Astrocyte (in vitro differentiated cells and primary cell): ENCODE measurements at regions not wholly inside any gene's neighbourhood (a gene's known extent, or its start where the extent isn't known, plus 50 kb on each side); places are given as distances from the start of the nearest gene placed in this dataset.
A peak's percentile ranks its signal among the peaks of the same experiment; 100 is the strongest.

Source experiments
- DNase-seq: peaks from one replicate; pipeline ENCODE4 v3.0.0-alpha.2; 2010; ENCODE audit warnings: low read depth
- FAIRE-seq: peaks from 2 replicates; lab custom pipeline; 2011; peaks lifted over from hg19 to GRCh38; lab: Jason Lieb, UNC
- H2AFZ ChIP-seq: 2 replicates; pipeline ENCODE4 v1.6.0; 2012; ENCODE audit warnings: low read depth, low read length, inconsistent platforms
- H3K27ac ChIP-seq: 2 replicates; pipeline ENCODE4 v1.5.1; 2011; ENCODE audit warnings: low read depth, low read length, inconsistent platforms
- H3K27me3 ChIP-seq: 2 replicates; pipeline ENCODE4 v1.6.0; 2011; ENCODE audit warnings: low read length, inconsistent platforms; ENCODE audit not compliant: insufficient read depth
- H3K36me3 ChIP-seq: 2 replicates; pipeline ENCODE4 v1.5.1; 2011; ENCODE audit warnings: low read length, inconsistent platforms; ENCODE audit not compliant: insufficient read depth
- H3K4me1 ChIP-seq: 2 replicates; pipeline ENCODE4 v1.5.1; 2011; ENCODE audit warnings: low read length, inconsistent platforms; ENCODE audit not compliant: insufficient read depth
- H3K4me2 ChIP-seq: 2 replicates; pipeline ENCODE4 v1.6.0; 2012; ENCODE audit warnings: low read length, inconsistent platforms
- H3K4me3 ChIP-seq: 2 replicates; pipeline ENCODE4 v1.5.1; 2011; ENCODE audit warnings: low read depth, mild to moderate bottlenecking, low read length, inconsistent platforms; ENCODE audit not compliant: insufficient read depth
- H3K79me2 ChIP-seq: 2 replicates; pipeline ENCODE4 v1.6.0; 2012; ENCODE audit warnings: mild to moderate bottlenecking, low read length, inconsistent platforms; ENCODE audit not compliant: insufficient read depth
- H3K9ac ChIP-seq: 2 replicates; pipeline ENCODE4 v1.6.0; 2012; ENCODE audit warnings: mild to moderate bottlenecking, low read length, inconsistent platforms
- H3K9me3 ChIP-seq: 2 replicates; pipeline ENCODE4 v1.5.1; 2012; ENCODE audit warnings: low read depth, mild to moderate bottlenecking, low read length, inconsistent platforms; ENCODE audit not compliant: insufficient read depth
- H4K20me1 ChIP-seq: 2 replicates; pipeline ENCODE4 v1.6.0; 2012; ENCODE audit warnings: low read length, inconsistent platforms; ENCODE audit not compliant: insufficient read depth
- H3K27ac Mint-ChIP-seq: one replicate; pipeline ENCODE4 v1.8.0; 2021; ENCODE audit warnings: mild to moderate bottlenecking, mixed read lengths; ENCODE audit not compliant: unreplicated experiment
- H3K27me3 Mint-ChIP-seq: one replicate; pipeline ENCODE4 v1.8.0; 2021; ENCODE audit warnings: low read depth, mixed read lengths; ENCODE audit not compliant: unreplicated experiment
- H3K36me3 Mint-ChIP-seq: one replicate; pipeline ENCODE4 v1.8.0; 2021; ENCODE audit warnings: low read depth, mixed read lengths; ENCODE audit not compliant: unreplicated experiment
- H3K4me1 Mint-ChIP-seq: one replicate; pipeline ENCODE4 v1.8.0; 2021; ENCODE audit warnings: low read depth, mixed read lengths; ENCODE audit not compliant: unreplicated experiment
- H3K4me3 Mint-ChIP-seq: one replicate; pipeline ENCODE4 v1.8.0; 2021; ENCODE audit warnings: mild to moderate bottlenecking, moderate library complexity, mixed read lengths; ENCODE audit not compliant: unreplicated experiment
- H3K9me3 Mint-ChIP-seq: one replicate; pipeline ENCODE4 v1.8.0; 2021; ENCODE audit warnings: mild to moderate bottlenecking, mixed read lengths; ENCODE audit not compliant: unreplicated experiment
- EZH2 ChIP-seq: IDR thresholded peaks from 2 replicates; pipeline ENCODE4 v1.6.1; 2012; ENCODE audit warnings: mild to moderate bottlenecking, low read length, inconsistent platforms; ENCODE audit not compliant: insufficient read depth
- TF ChIP-seq, protein P1 (sequence below): IDR thresholded peaks from 2 replicates; pipeline ENCODE4 v1.5.1; 2011; ENCODE audit warnings: low read depth, mild to moderate bottlenecking, inconsistent platforms, low read length, moderate library complexity; ENCODE audit not compliant: insufficient read depth

DNA sequence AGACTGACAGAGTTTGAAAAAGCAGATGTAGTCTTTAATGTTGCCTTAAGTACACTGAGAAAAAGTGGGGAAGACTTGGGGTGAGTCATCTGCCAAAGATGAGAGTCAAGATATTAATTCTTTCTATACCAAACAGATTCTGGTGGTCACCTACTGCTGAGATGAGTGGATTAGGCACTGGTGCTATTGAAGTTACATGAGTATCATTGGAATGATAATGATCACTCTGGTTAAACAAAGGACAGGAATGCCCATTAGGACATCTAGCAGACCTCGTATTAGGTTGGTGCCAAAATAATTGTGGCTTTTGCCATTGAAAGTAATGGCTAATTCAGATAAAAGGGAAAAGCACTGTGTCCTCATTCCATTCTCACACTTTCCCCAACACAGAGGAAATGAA is 1588.9 kb downstream of the KCNT2 start:
- H4K20me1 ChIP-seq = no peaks in the 10 kb centered on the region
- no peak overlapping the region for H3K27ac Mint-ChIP-seq
- no peaks in the 10 kb centered on the region for H3K27me3 ChIP-seq
- H3K36me3 Mint-ChIP-seq = no peaks in the 10 kb centered on the region
- no peak overlapping the region for H2AFZ ChIP-seq
- H3K79me2 ChIP-seq = no peaks in the 10 kb centered on the region
- no peak for FAIRE-seq
- H3K27ac ChIP-seq = no peak overlapping the region
- H3K4me1 Mint-ChIP-seq = no peaks in the 10 kb centered on the region
- no peak overlapping the region for H3K4me3 ChIP-seq
- no peaks in the 10 kb centered on the region for H3K4me1 ChIP-seq
- no peaks in the 10 kb centered on the region for H3K27me3 Mint-ChIP-seq
- no peak overlapping the region for H3K4me3 Mint-ChIP-seq
- H3K36me3 ChIP-seq = no peaks in the 10 kb centered on the region
- H3K9me3 Mint-ChIP-seq = no peaks in the 10 kb centered on the region
- no peak overlapping the region for H3K9ac ChIP-seq
- no peaks in the 10 kb centered on the region for H3K9me3 ChIP-seq
- no peak overlapping the region for H3K4me2 ChIP-seq
- peak; percentile 64 for DNase-seq
- TF ChIP-seq, protein P1, sequence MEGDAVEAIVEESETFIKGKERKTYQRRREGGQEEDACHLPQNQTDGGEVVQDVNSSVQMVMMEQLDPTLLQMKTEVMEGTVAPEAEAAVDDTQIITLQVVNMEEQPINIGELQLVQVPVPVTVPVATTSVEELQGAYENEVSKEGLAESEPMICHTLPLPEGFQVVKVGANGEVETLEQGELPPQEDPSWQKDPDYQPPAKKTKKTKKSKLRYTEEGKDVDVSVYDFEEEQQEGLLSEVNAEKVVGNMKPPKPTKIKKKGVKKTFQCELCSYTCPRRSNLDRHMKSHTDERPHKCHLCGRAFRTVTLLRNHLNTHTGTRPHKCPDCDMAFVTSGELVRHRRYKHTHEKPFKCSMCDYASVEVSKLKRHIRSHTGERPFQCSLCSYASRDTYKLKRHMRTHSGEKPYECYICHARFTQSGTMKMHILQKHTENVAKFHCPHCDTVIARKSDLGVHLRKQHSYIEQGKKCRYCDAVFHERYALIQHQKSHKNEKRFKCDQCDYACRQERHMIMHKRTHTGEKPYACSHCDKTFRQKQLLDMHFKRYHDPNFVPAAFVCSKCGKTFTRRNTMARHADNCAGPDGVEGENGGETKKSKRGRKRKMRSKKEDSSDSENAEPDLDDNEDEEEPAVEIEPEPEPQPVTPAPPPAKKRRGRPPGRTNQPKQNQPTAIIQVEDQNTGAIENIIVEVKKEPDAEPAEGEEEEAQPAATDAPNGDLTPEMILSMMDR = no peak

- H3K4me2 ChIP-seq = no peak overlapping the region
- Mint-ChIP-seq H3K4me1 (no peaks in the 10 kb centered on the region), H3K4me3 (no peak overlapping the region), H3K36me3 (no peaks in the 10 kb centered on the region), H3K27me3 (no peaks in the 10 kb centered on the region), H3K27ac (no peak overlapping the region), H3K9me3 (peaks cover 3% of the 10 kb centered on the region)
- FAIRE-seq (no peak), DNase-seq (no peak)
- H2AFZ ChIP-seq = no peak overlapping the region
- no peaks in the 10 kb centered on the region for H3K4me1 ChIP-seq
- no peak overlapping the region for H3K27ac ChIP-seq
- no peaks in the 10 kb centered on the region for H3K27me3 ChIP-seq
- H3K79me2 ChIP-seq = no peaks in the 10 kb centered on the region
- no peaks in the 10 kb centered on the region for H3K9me3 ChIP-seq
- no peaks in the 10 kb centered on the region for H3K36me3 ChIP-seq
- no peak for TF ChIP-seq EZH2
- TF ChIP-seq, protein P1 = no peak
- no peak overlapping the region for H3K4me3 ChIP-seq
- H4K20me1 ChIP-seq = no peaks in the 10 kb centered on the region
- no peak overlapping the region for H3K9ac ChIP-seq
Observed at GRCh38 chr1:195012995-195013394, 1595.2 kb downstream of the KCNT2 start.

GRCh38 chr1:195005338-195005737 is 1602.9 kb downstream of the KCNT2 start:
- Mint-ChIP-seq H3K4me1 (no peaks in the 10 kb centered on the region), H3K27ac (no peak overlapping the region), H3K36me3 (no peaks in the 10 kb centered on the region), H3K9me3 (no peaks in the 10 kb centered on the region), H3K4me3 (no peak overlapping the region), H3K27me3 (no peaks in the 10 kb centered on the region)
- FAIRE-seq (no peak), DNase-seq (no peak)
- Histone ChIP-seq H3K27ac (no peak overlapping the region), H4K20me1 (no peaks in the 10 kb centered on the region), H3K4me2 (no peak overlapping the region), H3K4me1 (no peaks in the 10 kb centered on the region), H2AFZ (no peak overlapping the region), H3K9me3 (no peaks in the 10 kb centered on the region), H3K27me3 (no peaks in the 10 kb centered on the region), H3K79me2 (no peaks in the 10 kb centered on the region), H3K36me3 (no peaks in the 10 kb centered on the region), H3K4me3 (no peak overlapping the region), H3K9ac (no peak overlapping the region)
- TF ChIP-seq EZH2 = no peak
- TF ChIP-seq, protein P1 = no peak
